ENCODE measurements at regions not wholly inside any gene's neighbourhood (a gene's known extent, or its start where the extent isn't known, plus 50 kb on each side); places are given as distances from the start of the nearest gene placed in this dataset.

GRCh38 chr3:147773116-147773630, 364.0 kb downstream of the ZIC1 start:
- TF ChIP-seq EP300 (IDR thresholded peaks at IDR 0.05; ENCODE audit: borderline replicate concordance) (no peak), RAD21 (IDR thresholded peaks at IDR 0.05; ENCODE audit: low read depth) (no peak), CEBPB (IDR thresholded peaks at IDR 0.05) (no peak), YY1 (IDR thresholded peaks at IDR 0.05; ENCODE audit: low read depth) (no peak), FOXM1 (IDR thresholded peaks at IDR 0.05; ENCODE audit: borderline replicate concordance, low read depth) (no peak), MAX (IDR thresholded peaks at IDR 0.05) (no peak), NFIC (IDR thresholded peaks at IDR 0.05) (no peak), TAF1 (IDR thresholded peaks at IDR 0.05; ENCODE audit: low read depth) (no peak)
- TF ChIP-seq, protein P1, sequence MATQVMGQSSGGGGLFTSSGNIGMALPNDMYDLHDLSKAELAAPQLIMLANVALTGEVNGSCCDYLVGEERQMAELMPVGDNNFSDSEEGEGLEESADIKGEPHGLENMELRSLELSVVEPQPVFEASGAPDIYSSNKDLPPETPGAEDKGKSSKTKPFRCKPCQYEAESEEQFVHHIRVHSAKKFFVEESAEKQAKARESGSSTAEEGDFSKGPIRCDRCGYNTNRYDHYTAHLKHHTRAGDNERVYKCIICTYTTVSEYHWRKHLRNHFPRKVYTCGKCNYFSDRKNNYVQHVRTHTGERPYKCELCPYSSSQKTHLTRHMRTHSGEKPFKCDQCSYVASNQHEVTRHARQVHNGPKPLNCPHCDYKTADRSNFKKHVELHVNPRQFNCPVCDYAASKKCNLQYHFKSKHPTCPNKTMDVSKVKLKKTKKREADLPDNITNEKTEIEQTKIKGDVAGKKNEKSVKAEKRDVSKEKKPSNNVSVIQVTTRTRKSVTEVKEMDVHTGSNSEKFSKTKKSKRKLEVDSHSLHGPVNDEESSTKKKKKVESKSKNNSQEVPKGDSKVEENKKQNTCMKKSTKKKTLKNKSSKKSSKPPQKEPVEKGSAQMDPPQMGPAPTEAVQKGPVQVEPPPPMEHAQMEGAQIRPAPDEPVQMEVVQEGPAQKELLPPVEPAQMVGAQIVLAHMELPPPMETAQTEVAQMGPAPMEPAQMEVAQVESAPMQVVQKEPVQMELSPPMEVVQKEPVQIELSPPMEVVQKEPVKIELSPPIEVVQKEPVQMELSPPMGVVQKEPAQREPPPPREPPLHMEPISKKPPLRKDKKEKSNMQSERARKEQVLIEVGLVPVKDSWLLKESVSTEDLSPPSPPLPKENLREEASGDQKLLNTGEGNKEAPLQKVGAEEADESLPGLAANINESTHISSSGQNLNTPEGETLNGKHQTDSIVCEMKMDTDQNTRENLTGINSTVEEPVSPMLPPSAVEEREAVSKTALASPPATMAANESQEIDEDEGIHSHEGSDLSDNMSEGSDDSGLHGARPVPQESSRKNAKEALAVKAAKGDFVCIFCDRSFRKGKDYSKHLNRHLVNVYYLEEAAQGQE (IDR thresholded peaks at IDR 0.05; ENCODE audit: low read depth) = no peak
